ENCODE measurements at regions not wholly inside any gene's neighbourhood (a gene's known extent, or its start where the extent isn't known, plus 50 kb on each side); places are given as distances from the start of the nearest gene placed in this dataset.

DNA sequence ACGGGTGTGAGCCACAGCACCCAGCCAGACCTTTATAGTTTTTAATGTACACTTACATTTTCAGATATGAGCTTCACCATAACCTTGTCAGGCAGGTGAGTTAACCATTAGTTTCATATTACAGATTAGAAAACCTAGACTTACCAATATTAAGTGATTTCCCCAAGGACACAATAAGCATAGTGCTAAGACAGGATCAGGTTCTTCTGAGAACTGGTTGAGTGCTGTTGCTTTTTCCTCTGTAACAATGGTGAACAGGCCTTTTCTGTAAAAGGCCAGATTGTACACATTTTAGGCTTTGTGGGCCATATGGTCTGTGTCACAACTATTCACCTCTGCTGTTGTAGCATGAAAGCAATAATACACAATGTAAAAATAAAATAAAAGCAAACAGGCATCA is 332.0 kb downstream of the PIK3C3 start:
- TF ChIP-seq, protein P1, sequence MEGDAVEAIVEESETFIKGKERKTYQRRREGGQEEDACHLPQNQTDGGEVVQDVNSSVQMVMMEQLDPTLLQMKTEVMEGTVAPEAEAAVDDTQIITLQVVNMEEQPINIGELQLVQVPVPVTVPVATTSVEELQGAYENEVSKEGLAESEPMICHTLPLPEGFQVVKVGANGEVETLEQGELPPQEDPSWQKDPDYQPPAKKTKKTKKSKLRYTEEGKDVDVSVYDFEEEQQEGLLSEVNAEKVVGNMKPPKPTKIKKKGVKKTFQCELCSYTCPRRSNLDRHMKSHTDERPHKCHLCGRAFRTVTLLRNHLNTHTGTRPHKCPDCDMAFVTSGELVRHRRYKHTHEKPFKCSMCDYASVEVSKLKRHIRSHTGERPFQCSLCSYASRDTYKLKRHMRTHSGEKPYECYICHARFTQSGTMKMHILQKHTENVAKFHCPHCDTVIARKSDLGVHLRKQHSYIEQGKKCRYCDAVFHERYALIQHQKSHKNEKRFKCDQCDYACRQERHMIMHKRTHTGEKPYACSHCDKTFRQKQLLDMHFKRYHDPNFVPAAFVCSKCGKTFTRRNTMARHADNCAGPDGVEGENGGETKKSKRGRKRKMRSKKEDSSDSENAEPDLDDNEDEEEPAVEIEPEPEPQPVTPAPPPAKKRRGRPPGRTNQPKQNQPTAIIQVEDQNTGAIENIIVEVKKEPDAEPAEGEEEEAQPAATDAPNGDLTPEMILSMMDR (conservative IDR thresholded peaks at IDR 0.05; ENCODE audit: low read length), result no peak
- no peak for TF ChIP-seq EZH2phosphoT487 (IDR thresholded peaks at IDR 0.05; ENCODE audit: borderline replicate concordance)
